ENCODE measurements at regions not wholly inside any gene's neighbourhood (a gene's known extent, or its start where the extent isn't known, plus 50 kb on each side); places are given as distances from the start of the nearest gene placed in this dataset.

DNA sequence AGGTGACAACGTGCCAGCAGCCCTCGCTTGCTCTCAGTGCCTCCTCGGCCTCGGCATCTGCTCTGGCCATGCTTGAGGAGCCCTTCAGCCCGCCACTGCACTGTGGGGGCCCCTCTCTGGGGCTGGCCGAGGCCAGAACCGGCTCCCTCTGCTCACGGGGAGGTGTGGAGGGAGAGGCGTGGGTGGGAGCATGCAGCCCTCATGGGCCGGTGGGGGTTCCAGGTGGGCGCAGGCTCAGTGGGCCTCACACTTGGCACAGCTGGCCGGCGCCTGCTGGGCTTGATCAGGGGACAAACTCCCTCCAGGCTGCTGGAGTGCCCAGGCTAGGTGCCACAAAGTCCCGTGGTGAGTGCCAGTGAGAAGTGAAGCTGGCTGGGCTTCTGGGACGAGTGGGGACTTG, 566.6 kb upstream of the ID4 start:
- Histone ChIP-seq H3K36me3 (no peaks in the 10 kb centered on the region), H3K4me1 (no peaks in the 10 kb centered on the region), H3K27me3 (no peaks in the 10 kb centered on the region), H3K4me3 (no peak overlapping the region), H3K9me3 (replicated peaks in 1 of 11) (peaks cover 0 to 23% (median 10%) of the 10 kb centered on the region in 11 experiments; a peak in 13 of 22 replicates), H3K9ac (no peak overlapping the region), H3K4me2 (no peak overlapping the region), H4K20me1 (no peaks in the 10 kb centered on the region), H3K27ac (no peak overlapping the region)
- no peak for TF ChIP-seq Cebpa-rat (IDR thresholded peaks at IDR 0.05)

DNA sequence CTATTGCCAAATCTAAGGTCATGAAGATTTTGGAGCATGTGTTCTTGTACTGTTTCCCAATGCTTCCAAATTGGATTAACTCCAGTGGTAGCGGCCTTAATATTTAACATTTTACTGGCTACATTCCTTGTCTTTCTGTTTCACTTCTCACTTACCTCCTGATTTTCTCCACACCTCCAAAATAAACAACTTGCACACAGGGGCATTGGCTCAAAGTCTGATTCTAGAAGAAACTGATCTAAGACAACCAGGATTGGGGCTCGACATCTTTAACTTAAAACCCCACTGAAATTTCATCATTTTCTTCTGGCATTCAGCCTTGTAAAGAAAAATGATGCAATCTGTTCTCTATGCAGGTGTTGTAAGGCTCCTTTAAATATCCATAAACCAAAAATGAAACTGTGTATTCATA, 557.9 kb upstream of the ID4 start:
- TF ChIP-seq Cebpa-rat (IDR thresholded peaks at IDR 0.05) = no peak
- H4K20me1 ChIP-seq = no peaks in the 10 kb centered on the region
- no peaks in the 10 kb centered on the region for H3K27me3 ChIP-seq
- peaks cover 0 to 13% (median 6%) of the 10 kb centered on the region in 11 experiments; a peak in 9 of 22 replicates for H3K9me3 ChIP-seq (replicated peaks in 1 of 11)
- H3K36me3 ChIP-seq = no peaks in the 10 kb centered on the region
- no peak overlapping the region for H3K9ac ChIP-seq
- H3K4me2 ChIP-seq = no peak overlapping the region
- H3K27ac ChIP-seq = no peak overlapping the region
- H3K4me3 ChIP-seq = no peak overlapping the region
- H3K4me1 ChIP-seq = no peaks in the 10 kb centered on the region

DNA sequence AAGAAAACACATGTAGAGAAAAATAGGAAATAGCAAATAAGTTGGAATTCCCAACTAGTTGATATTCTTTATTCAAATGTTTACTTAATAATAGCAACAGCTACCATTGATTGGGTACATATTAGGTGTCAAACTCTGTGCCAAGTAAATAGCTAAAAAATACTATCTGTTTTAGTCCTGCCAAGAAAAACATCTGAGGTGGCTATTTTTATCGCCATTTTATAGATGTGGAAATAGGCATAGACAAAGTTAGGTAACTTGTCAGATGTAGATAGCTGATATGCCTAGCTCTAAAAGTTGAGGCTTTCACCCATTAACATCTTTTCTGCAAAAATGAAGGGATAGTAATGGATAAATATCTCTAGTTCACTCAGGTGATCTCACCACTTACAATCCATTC, 549.2 kb upstream of the ID4 start:
- Histone ChIP-seq H3K4me1 (no peaks in the 10 kb centered on the region), H3K9me3 (replicated peaks in 1 of 11) (no peaks in the 10 kb centered on the region), H3K27me3 (no peaks in the 10 kb centered on the region), H3K9ac (no peak overlapping the region), H3K4me2 (no peak overlapping the region), H3K4me3 (no peak overlapping the region), H3K27ac (no peak overlapping the region), H4K20me1 (no peaks in the 10 kb centered on the region), H3K36me3 (no peaks in the 10 kb centered on the region)
- no peak for TF ChIP-seq Cebpa-rat (IDR thresholded peaks at IDR 0.05)

DNA sequence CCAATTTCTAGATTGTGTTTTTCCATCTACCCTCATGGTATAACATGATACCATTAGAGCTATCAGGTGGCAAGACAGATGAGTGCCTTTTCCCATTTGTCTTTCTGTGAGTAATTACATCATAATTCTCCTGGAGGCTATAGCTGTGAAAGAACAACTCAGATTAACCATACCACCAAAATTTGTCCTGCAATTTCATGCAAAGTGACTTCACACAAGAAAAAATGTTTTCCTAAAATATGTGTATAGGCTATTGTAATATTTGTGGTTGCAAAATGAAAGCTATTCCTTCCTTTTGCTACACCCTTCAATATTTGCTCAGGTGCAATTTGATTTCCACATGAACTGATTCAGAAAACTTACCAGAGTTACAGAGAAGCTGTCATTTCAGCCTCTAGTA, 547.7 kb upstream of the ID4 start:
- no peak overlapping the region for H3K27ac ChIP-seq
- H3K9ac ChIP-seq = no peak overlapping the region
- H3K36me3 ChIP-seq = no peaks in the 10 kb centered on the region
- H3K4me2 ChIP-seq = no peak overlapping the region
- no peak overlapping the region for H3K4me3 ChIP-seq
- no peaks in the 10 kb centered on the region for H3K9me3 ChIP-seq (replicated peaks in 1 of 11)
- no peaks in the 10 kb centered on the region for H3K4me1 ChIP-seq
- H3K27me3 ChIP-seq = no peaks in the 10 kb centered on the region
- TF ChIP-seq Cebpa-rat (IDR thresholded peaks at IDR 0.05) = no peak
- H4K20me1 ChIP-seq = no peaks in the 10 kb centered on the region

DNA sequence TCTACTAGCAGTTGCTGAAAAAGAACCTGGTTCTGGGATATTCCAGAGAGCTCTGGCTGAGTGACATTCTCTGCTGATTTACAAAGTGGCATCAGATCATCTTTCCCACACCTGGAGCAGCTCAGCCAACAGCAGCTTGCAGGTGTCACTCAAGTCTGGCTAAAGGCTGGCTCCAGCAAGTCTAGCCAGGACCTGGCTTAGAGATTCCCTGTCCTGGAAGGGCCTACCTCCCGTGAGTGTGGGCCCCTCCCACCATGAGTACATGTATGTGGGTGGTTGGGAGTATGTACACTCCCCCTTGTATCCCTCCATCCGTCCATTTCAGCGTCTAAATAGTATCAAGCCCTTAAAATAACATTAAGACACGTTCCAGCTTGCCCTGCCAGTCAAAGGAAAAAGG, 539.3 kb upstream of the ID4 start:
- no peak overlapping the region for H3K27ac ChIP-seq
- no peaks in the 10 kb centered on the region for H3K27me3 ChIP-seq
- H4K20me1 ChIP-seq = no peaks in the 10 kb centered on the region; a peak in 1 of 22 replicates
- H3K36me3 ChIP-seq = no peaks in the 10 kb centered on the region
- H3K4me3 ChIP-seq = no peak overlapping the region
- no peak overlapping the region for H3K4me2 ChIP-seq
- H3K4me1 ChIP-seq = no peaks in the 10 kb centered on the region
- H3K9ac ChIP-seq = no peak overlapping the region
- H3K9me3 ChIP-seq (replicated peaks in 1 of 11) = no peaks in the 10 kb centered on the region
- TF ChIP-seq Cebpa-rat (IDR thresholded peaks at IDR 0.05) = no peak

DNA sequence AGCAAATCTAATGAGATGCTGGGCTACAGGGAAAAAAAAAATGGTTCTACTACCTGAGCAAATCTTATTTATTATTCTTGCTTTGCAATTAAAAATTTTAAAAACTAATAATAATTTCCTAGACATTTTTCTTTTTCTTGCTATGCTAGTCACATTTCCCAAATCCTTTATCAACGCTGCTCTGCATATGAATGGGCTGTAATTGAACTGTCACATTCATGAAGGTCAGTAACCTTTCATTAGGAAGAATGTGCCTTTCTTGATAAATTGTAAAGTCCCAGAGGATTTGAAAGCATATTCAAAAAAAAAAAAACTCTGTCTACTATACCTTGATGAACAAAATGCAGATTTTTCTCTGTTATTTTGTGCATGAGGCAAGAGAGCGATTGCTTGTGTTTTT, 538.7 kb upstream of the ID4 start:
- H3K27ac ChIP-seq = no peak overlapping the region
- H3K27me3 ChIP-seq = no peaks in the 10 kb centered on the region
- no peaks in the 10 kb centered on the region; a peak in 1 of 22 replicates for H4K20me1 ChIP-seq
- no peaks in the 10 kb centered on the region for H3K36me3 ChIP-seq
- no peaks in the 10 kb centered on the region for H3K9me3 ChIP-seq (replicated peaks in 1 of 11)
- no peak overlapping the region for H3K4me3 ChIP-seq
- no peaks in the 10 kb centered on the region for H3K4me1 ChIP-seq
- TF ChIP-seq Cebpa-rat (IDR thresholded peaks at IDR 0.05) = no peak
- no peak overlapping the region for H3K9ac ChIP-seq
- no peak overlapping the region for H3K4me2 ChIP-seq

DNA sequence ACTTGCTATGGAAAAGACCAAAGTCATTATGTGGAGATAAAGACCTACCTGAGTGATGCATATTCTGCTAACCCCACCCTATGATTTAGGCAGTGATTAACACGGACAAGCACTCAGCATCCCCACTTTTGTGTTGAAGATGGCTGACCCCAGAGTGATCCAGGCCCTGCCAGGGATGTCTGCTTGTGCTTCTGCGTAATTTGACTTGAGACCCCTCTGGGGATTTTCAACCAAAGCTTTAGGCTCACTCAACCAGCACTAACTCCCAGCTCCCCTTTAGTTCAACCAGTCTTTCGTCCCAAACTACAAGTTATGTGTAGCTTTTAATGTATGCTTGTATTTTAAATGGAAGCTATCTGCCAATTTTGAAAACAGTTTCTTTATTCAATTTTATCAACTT, 538.0 kb upstream of the ID4 start:
- Histone ChIP-seq H3K36me3 (no peaks in the 10 kb centered on the region), H3K4me1 (no peaks in the 10 kb centered on the region), H4K20me1 (no peaks in the 10 kb centered on the region; a peak in 1 of 22 replicates), H3K4me2 (no peak overlapping the region), H3K27ac (no peak overlapping the region), H3K9me3 (replicated peaks in 1 of 11) (no peaks in the 10 kb centered on the region), H3K27me3 (no peaks in the 10 kb centered on the region), H3K9ac (no peak overlapping the region), H3K4me3 (no peak overlapping the region)
- no peak for TF ChIP-seq Cebpa-rat (IDR thresholded peaks at IDR 0.05)

DNA sequence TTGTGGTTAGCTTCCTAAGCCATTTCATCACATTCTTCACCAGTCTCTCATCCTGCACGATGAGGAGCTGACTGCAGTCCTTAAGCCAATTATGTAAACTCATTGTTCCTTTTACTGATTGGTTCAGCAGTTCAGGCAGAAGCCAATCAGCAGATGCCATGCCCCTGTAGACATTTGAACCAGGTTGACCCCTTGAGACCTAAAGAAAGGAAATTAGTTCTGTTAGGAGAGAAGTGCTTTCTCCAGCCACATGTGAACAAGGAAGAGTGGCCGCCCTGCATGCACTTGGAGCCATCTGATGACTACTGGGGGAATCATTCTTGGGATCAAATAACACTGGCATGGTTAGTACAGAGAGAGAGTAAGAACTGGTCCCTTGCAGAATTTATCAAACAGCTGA, 535.2 kb upstream of the ID4 start:
- no peaks in the 10 kb centered on the region for H3K4me1 ChIP-seq
- H4K20me1 ChIP-seq = no peaks in the 10 kb centered on the region; a peak in 1 of 22 replicates
- H3K27ac ChIP-seq = no peak overlapping the region
- no peaks in the 10 kb centered on the region for H3K9me3 ChIP-seq (replicated peaks in 1 of 11)
- H3K4me3 ChIP-seq = no peak overlapping the region
- no peaks in the 10 kb centered on the region for H3K27me3 ChIP-seq
- H3K36me3 ChIP-seq = no peaks in the 10 kb centered on the region
- no peak overlapping the region for H3K9ac ChIP-seq
- H3K4me2 ChIP-seq = no peak overlapping the region
- no peak for TF ChIP-seq Cebpa-rat (IDR thresholded peaks at IDR 0.05)

DNA sequence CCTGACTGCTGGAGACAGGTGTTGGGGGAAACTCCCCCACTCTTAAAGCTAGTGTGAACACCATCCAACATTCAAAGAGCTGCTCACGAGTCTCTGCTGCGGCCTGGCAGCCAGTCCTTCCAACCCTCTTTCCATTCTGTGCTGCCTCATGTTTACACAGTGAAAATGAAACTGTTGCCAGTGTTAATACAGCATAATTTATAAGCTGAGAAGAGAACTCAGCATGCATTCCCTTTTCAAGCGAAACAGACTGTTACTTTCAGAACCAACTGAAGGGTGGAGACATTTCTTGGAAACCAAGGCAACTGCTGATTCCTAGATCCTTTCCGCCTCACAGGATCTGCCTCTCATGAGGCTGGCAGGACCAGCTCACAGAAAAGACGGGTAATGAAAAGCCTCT, 533.8 kb upstream of the ID4 start:
- Histone ChIP-seq H4K20me1 (no peaks in the 10 kb centered on the region; a peak in 1 of 22 replicates), H3K4me3 (no peak overlapping the region), H3K27me3 (no peaks in the 10 kb centered on the region), H3K9ac (no peak overlapping the region), H3K4me2 (no peak overlapping the region), H3K36me3 (no peaks in the 10 kb centered on the region), H3K27ac (no peak overlapping the region), H3K4me1 (no peaks in the 10 kb centered on the region), H3K9me3 (replicated peaks in 1 of 11) (no peaks in the 10 kb centered on the region)
- no peak for TF ChIP-seq Cebpa-rat (IDR thresholded peaks at IDR 0.05)

DNA sequence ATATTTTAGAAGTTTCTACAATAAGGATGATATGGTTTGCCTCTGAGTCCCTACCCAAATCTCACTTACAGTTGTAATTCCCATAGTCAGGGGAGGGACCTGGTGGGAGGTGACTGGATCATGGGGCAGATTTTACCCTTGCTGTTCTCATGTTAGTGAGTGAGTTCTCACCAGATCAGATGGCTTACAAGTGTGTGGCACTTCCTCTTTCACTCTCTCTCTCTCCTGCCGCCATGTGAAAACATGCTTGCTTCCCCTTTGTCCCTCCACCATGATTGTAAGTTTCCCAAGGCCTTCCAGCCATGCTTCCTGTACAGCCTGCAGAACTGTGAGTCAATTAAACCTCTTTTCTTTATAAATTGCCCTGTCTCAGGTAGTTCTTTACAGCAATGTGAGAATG, 527.5 kb upstream of the ID4 start:
- no peak for TF ChIP-seq Cebpa-rat (IDR thresholded peaks at IDR 0.05)
- Histone ChIP-seq H3K27ac (no peak overlapping the region), H3K36me3 (no peaks in the 10 kb centered on the region), H3K4me3 (no peak overlapping the region), H4K20me1 (no peaks in the 10 kb centered on the region), H3K27me3 (no peaks in the 10 kb centered on the region), H3K4me1 (no peaks in the 10 kb centered on the region), H3K4me2 (no peak overlapping the region), H3K9me3 (replicated peaks in 1 of 11) (peaks cover 0 to 17% (median 9%) of the 10 kb centered on the region in 11 experiments; a peak in 10 of 22 replicates), H3K9ac (no peak overlapping the region)

DNA sequence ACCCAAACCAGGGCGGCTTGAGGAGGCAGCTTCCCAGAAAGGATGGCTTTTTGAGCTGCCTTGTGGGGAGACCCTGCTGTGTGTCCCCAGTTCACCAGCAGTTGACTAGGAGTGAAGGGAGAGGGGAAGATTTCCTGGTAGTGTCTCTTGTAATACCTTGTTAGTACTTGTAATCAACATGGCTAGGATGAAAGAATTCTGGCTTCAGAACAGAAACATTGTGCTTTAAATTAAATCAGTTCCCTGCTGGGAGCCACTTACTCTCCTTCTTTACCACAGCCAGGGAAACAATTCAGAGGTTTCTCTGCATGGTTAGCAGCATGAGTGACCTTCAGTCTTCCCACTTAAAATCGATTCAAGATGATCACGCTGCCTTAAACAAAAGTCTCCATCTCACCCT, 525.4 kb upstream of the ID4 start:
- Histone ChIP-seq H3K4me1 (no peaks in the 10 kb centered on the region), H3K27ac (no peak overlapping the region), H3K27me3 (no peaks in the 10 kb centered on the region), H3K36me3 (no peaks in the 10 kb centered on the region), H3K4me3 (no peak overlapping the region), H4K20me1 (no peaks in the 10 kb centered on the region), H3K9ac (no peak overlapping the region), H3K9me3 (replicated peaks in 1 of 11) (peaks cover 0 to 17% (median 9%) of the 10 kb centered on the region in 11 experiments; a peak in 10 of 22 replicates), H3K4me2 (no peak overlapping the region)
- no peak for TF ChIP-seq Cebpa-rat (IDR thresholded peaks at IDR 0.05)
